ENCODE measurements at regions not wholly inside any gene's neighbourhood (a gene's known extent, or its start where the extent isn't known, plus 50 kb on each side); places are given as distances from the start of the nearest gene placed in this dataset.

DNA sequence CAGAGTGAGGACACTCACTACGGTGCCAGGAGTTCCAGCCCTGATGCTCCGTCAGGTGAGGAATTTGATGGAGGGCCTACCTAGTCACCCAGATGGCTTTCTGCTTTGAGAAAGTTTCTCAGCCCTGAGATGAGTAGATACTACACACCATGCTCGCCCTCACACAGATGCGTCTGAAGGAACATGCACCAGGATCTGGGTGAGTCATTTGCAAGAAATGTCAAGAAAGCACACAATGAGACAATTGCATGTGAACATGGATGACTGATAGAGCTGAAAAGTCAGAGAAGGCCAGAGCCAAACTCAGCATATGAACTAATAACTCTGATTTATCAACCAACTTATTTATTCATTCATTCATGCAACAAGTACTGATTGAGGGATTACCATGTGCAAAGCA is 483.9 kb downstream of the OMA1 start:
- TF ChIP-seq, protein P1, sequence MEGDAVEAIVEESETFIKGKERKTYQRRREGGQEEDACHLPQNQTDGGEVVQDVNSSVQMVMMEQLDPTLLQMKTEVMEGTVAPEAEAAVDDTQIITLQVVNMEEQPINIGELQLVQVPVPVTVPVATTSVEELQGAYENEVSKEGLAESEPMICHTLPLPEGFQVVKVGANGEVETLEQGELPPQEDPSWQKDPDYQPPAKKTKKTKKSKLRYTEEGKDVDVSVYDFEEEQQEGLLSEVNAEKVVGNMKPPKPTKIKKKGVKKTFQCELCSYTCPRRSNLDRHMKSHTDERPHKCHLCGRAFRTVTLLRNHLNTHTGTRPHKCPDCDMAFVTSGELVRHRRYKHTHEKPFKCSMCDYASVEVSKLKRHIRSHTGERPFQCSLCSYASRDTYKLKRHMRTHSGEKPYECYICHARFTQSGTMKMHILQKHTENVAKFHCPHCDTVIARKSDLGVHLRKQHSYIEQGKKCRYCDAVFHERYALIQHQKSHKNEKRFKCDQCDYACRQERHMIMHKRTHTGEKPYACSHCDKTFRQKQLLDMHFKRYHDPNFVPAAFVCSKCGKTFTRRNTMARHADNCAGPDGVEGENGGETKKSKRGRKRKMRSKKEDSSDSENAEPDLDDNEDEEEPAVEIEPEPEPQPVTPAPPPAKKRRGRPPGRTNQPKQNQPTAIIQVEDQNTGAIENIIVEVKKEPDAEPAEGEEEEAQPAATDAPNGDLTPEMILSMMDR (IDR thresholded peaks at IDR 0.05; ENCODE audit: borderline replicate concordance, extremely low read depth, low read length, poor library complexity, severe bottlenecking), result no peak
- TF ChIP-seq EZH2 (IDR thresholded peaks at IDR 0.05; ENCODE audit: borderline replicate concordance, low read depth, low read length, severe bottlenecking), result no peak

Measured in DND-41 (cell line).